Glomerular endothelial cell (primary cell): ENCODE measurements at regions not wholly inside any gene's neighbourhood (a gene's known extent, or its start where the extent isn't known, plus 50 kb on each side); places are given as distances from the start of the nearest gene placed in this dataset.
"Not testable (repeated sequence)": the region's sequence is repeated elsewhere in the genome, so short reads cannot be mapped to it uniquely, and the experiment has no call there.

Source experiments
- DNase-seq: peaks from one replicate; pipeline ENCODE4 v3.0.0-alpha.2; 2011; ENCODE audit warnings: low read depth, low spot score; ENCODE audit errors: extremely low read depth

GRCh38 chr7:114293289-114294012, 121.2 kb upstream of the FOXP2 start:
- DNase-seq = no peak

GRCh38 chr7:114279901-114280300, 134.7 kb upstream of the FOXP2 start:
- no peak for DNase-seq

DNA sequence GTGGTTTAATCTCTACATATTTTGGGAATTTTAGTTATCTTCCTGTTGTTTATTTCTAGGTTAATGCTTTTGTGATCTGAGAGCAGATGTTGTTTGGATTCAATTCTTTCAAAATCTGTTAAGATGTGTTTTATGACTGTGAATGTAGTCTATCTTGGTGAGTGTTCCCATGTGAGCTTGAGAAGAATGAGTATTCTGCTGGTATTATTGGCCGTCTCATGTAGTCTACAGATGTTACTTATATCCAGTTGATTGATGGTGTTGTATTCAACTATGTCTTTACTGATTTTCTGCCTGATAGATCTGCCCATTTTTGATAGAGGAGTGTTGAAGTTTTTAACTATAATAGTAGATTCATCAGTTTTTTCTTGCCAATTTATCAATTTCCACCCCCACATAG, 141.4 kb upstream of the FOXP2 start:
- DNase-seq = no peak

DNA sequence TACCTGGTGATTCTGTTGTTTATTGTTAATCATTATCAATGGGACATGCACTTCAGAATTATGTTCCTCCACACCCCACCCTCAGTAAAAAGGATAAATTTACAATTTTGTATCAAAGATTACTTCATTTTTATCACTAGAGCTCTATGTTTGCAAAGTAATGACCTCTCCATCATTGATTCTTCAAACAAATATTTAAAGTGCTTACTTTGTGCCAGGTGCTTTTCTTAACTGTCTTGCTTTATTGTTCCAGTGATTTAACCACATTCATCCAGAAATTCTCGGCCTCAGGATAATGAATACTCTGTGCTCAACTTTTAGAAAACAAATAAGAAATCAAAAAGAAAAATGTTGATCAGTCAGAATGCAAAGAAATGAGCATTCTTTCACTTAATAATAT, 144.9 kb upstream of the FOXP2 start:
- no peak for DNase-seq

- not testable (repeated sequence) for DNase-seq
Observed at GRCh38 chr7:114267550-114267949, 147.1 kb upstream of the FOXP2 start.

- DNase-seq = no peak
Observed at GRCh38 chr7:114264023-114264422, 150.6 kb upstream of the FOXP2 start.

DNA sequence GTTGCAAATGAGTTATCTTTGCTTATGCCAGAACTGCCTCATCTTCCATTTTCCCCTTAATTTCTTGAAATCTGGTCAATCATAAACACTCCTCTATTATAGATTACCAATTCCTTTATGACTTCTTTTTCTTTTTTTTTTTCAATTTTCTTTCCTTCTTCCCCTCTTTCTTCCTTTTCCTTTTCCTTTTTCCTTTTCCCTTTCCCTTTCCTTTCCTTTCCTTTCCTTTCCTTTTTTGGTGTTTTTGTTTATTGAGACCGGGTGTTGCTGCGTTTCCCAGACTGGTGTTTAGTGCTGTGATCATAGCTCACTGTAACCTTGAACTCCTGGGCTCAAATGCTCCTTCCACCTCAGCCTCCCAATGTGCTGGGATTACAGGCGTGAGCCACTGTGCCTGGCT, 151.4 kb upstream of the FOXP2 start:
- no peak for DNase-seq

- no peak for DNase-seq
Observed at GRCh38 chr7:114255404-114255841, 159.2 kb upstream of the FOXP2 start.

- no peak for DNase-seq
Observed at GRCh38 chr7:114243646-114244045, 171.0 kb upstream of the FOXP2 start.

DNA sequence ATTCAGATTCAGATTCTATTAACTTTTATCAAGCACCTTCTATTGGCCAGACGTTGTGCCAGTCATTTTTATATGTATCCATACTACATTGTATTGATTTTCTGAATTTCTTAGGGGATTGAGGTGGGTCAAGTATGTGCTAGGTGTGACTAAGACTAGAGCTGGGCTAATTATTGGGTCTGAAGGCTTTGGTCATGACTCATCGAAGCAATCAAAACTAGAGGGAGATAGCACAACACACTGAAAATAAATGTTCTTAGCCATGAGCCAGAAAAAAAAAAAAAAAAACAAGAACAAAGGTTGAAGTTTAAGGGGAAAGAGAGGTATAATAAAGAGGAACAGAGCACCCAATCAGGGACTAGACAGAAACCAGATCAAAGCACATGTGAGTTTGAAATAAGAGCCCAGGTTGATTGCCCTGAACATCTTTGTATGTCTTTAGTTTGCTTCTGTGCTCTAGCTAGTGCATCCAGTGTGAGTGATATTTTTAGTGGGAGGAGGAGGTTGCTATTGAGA, 171.6 kb upstream of the FOXP2 start:
- no peak for DNase-seq

- DNase-seq = no peak
Observed at GRCh38 chr7:114229246-114229645, 185.4 kb upstream of the FOXP2 start.

GRCh38 chr7:114225784-114226183, 188.8 kb upstream of the FOXP2 start:
- no peak for DNase-seq

DNA sequence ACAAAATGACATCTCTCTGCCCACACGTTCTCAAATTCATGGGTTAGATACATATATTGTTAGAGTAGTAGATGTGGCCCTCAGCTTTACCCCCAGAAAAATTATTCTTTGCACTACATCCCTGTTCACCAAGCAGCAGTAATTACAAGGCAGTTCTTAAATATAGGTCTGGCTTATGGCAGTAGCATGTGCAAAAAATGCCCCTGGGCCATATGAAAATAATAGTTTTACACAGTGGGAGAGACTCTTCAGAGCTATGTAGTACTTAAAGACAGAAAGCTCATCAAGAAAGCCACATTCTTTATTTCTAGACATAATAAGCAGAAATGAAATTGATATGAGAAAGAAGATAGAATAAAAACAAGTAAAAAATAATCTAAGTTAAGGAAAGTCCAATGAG, 196.3 kb upstream of the FOXP2 start:
- DNase-seq = no peak

GRCh38 chr7:114217026-114217806, 197.4 kb upstream of the FOXP2 start:
- no peak for DNase-seq

DNA sequence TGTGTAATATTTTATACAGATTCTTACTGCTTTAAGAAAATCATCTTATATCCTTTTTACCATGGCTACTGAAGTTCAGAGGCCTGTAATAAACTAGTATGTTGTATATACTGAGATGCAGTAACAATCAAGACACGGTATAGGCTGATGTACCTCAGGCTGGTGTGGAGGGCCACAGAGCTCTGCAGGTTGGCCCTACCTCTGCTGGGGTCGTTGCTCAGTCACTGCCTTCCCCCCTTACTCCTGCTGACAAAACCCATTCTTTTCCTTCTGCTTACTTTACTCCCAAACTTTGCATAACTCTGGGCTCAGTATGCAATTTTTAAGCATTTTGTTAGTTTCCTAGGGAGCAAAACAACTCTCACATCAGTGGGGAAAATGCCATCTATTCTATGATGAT, 200.1 kb upstream of the FOXP2 start:
- no peak for DNase-seq

DNA sequence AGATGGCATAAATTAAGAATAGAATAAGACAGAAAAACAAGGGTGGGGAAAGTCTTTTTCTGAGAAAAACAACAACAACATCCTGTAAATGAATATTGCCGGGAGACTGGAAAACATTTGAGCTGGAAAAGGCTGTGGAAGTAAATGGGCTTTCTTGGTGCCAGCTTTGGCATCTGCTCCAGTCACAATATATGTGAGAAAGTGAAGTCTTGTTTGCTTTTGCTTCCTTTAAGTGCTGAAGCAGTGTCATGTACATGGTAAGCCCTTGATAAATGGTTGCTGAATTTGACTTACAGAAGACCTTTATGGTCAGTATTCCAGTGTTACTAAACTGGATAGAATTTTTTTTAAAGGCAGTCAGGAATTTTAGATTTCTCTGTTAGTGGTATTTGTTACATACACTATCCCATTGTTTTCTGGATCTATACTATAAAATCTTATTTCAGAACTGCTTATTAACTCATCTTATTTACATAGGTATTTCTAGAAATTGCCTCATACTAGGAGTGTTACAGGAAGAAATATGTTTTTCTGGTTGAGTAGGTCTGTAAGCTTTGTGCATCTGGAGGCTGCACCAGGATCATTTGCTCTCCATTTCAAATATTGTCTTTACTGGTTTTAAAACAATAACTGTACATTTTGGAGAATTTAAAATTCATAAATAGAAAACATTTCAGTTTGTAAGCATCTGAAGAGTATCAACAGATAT, 201.7 kb upstream of the FOXP2 start:
- DNase-seq = no peak

DNA sequence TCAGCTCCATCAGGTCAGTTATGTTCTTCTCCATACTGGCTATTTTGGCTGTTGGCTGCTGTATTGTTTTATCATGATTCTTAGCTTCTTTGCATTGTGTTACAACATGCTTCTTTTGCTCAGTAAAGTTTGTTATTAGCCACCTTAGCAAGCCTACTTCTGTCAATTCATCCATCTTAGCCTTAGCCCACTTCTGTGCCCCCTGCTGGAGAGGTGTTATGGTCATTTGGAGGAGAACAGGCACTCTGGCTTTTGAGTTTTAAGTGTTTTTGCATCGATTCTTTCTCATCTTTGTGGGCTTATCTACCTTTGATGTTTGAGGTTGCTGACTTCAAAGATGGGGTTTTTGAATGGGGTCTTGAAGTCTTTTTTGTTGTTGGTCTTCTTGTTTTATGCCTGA, 204.6 kb upstream of the FOXP2 start:
- no peak for DNase-seq

- no peak for DNase-seq
Observed at GRCh38 chr7:114206688-114207087, 207.9 kb upstream of the FOXP2 start.

DNA sequence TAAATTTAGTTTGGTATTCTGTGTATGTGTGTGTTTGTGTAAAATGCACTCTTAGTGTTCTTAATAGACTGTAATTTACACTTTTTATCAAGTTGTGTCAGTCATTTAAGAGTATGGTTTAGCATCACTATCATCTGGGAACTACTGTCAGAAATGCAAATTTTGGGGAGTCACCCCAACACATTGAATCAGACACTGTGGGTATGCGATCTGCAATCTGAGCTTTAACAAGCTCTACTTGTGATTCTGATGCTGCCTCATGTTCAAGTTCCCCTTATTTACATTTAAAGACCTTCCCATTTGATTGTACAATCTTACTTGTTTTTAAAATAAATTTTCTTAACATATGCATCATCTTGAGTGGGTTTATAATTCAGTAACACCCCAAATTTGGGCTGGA, 218.1 kb upstream of the FOXP2 start:
- DNase-seq = no peak

DNA sequence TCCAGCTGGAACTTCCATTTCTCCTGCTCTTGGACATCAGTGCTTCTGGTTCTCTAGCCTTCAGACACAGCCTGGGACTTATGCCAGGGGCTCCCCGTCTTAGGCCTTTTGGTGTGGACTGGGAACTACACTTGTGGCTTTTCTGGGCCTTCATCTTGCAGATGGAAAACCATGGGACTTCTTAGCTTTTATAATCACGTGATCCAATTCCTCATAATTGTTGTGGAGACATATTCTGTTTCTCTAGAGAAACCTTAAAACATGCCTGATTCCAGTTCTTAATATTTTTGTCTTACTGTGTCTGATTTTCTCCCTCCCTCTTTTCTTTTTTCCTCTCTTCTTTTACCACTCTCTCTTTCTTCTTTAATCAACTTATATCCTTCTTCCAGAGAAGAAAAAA, 224.2 kb upstream of the FOXP2 start:
- no peak for DNase-seq

DNA sequence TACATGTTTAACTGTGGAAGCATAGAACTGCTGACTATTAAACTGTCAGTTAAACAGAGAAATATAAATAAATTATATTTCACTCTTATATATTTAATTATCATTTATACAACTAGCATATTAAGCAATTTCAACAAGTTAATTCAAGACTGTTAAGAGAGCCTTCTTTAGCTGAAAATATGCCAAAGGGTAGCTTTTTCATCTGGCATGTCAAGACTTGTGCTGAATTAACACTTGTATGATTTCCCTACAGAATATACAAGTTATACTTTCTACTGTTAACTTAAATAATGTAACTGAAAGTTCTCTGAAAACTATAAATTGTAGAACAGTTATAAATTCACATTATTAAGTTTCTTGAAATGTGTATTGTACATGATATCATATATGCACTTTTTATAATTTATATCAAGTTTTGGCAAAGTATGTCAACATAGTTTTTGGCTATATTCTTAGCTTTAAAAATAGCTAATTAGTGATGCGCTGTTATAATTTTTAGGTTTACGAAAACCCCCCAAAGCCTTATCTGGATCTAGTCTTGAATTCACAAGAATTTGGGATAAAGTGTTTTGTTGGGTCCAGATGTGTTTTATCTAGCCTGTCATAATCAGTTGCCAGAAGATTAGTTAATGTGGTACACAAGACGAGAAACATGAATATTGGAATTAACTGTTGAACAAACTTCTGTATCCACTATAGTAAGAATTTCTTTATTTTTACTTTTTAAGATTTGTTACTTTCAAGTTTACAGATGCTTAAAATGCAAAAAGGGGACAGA, 231.1 kb upstream of the FOXP2 start:
- no peak for DNase-seq
